Germinal center (tissue), 1 donor: ENCODE measurements at regions not wholly inside any gene's neighbourhood (a gene's known extent, or its start where the extent isn't known, plus 50 kb on each side); places are given as distances from the start of the nearest gene placed in this dataset.

Source experiments
- DNase-seq: peaks from one replicate; pipeline ENCODE4 v3.0.0; 2012; ENCODE audit warnings: mixed read lengths, low spot score

GRCh38 chr17:6940186-6940649 lies 55.6 kb upstream of the ALOX12 start:
- no peak for DNase-seq

- no peak for DNase-seq
Observed at GRCh38 chr17:6941989-6942388, 53.9 kb upstream of the ALOX12 start.

- no peak for DNase-seq
Observed at GRCh38 chr17:6943406-6943805, 52.4 kb upstream of the ALOX12 start.
